Epidermal melanocyte (primary cell): ENCODE measurements at regions not wholly inside any gene's neighbourhood (a gene's known extent, or its start where the extent isn't known, plus 50 kb on each side); places are given as distances from the start of the nearest gene placed in this dataset.

Experiments used
- DNase-seq: peaks from one replicate; pipeline ENCODE4 v3.0.0; 2011; ENCODE audit warnings: low spot score; ENCODE audit not compliant: insufficient read length

DNA sequence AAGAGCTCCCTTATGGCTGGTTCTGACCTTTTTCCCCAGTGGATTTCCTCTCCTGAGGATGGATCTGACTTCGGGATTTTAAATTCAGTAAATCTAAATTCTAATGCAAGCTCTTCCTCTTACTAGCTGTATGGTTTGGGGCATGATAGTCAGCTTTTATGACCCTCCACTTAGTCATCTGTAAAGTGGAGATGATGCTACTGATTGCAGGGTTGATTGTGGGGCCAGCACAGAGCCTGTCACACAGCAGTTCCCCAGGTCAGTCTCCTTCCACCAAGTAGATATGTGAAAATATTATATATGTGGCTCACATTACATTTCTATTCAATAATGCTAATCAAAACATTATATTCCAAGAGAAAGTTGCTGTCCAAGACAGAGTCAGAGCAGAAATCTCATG, 141.3 kb upstream of the UBE2E1 start:
- no peak for DNase-seq

DNA sequence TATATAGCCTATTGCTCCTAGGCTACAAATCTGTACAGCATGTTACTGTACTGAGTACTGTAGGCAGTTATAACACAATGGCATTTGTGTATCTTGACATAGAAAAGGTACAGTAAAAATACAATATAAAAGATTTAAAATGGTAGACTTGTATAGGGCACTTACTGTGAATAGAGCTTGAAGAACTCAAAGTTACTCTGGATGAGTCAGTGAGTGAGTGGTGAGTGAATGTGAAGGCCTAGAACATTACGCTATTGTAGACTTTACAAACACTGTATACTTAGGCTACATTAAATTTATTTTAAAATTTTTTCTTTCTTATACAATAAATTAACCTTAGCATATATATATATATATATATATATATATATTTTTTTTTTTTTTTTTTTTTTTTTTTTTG, 140.0 kb upstream of the UBE2E1 start:
- DNase-seq = no peak

DNA sequence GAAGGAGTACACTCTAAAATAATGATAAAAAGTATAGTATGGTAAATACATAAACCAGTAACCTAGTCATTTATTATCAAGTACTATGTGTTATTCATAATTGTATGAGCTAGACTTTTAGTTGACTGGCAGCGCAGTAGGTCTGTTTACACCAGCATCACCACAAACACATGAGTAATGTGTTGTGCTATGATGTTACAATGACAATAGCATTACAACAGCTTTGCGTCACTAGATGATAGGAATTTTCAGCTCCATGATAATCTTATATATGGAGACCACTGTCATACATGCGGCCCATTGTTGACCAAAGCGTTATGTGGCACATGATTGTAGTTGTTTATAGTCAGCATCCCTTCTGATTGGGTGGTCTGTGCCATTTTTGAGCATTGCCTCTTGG, 138.9 kb upstream of the UBE2E1 start:
- DNase-seq = no peak

DNA sequence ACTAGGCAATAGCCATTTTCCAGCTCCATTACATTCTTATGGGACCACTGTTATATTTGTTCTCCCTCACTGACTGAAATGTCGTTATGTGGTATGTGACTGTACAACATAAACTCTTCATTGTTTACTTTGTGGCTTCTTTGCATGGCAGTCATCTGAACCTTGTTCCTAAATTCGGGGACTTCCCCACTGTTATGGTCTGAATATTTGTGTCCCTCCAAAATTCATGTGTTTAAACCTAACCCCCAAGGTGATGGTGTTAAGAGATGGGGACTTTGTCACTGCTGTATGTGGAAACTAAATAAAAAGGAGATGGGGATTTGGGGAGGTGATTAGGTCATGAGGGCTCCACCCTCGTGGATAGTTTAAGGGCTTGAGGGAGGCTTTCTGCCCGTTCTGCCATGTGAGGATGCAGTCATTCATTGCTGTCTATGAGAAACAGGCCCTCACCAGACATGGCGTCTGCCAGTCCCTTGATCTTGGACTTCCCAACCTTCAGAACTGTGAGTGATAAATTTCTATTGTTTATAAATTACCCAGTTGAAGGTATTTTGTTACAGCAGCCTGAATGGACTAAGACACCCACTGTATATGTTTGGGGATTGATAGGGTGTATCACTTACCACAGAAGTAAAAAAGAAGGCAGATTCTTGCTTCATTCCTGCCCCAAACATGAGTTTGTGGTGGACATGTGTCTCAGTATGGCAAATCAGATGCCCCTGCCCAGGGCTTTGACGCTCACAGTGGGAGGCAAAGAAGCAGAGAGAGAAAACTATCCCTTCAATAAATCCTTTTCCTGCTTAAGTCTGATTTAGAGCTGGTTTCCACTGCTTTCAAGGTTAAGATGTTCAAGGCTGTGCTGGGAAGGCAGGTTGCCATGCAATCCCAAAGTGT, 138.0 kb upstream of the UBE2E1 start:
- no peak for DNase-seq

DNA sequence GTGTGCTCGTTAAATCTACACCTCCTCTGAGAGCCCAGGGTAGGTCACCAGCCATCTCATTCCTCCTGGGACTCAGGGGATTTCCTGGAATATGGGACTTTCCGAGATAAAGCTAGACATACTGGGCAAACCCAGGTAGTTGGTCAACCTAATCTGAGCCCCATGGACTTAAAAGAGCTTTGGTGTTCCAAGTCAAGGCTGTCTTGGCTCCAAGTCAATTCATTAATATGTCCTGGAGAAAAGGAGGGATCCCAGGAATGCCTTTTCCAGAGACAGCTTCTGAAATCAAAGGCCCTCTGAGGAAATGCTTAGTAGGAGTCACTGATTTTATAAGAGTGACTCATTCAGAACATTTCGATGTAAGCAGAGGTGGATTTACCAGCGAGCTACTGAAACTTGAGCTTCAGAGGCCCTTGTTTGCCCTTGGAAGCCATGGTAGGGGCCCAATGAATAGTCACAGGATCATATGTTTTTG, 137.3 kb upstream of the UBE2E1 start:
- no peak for DNase-seq

DNA sequence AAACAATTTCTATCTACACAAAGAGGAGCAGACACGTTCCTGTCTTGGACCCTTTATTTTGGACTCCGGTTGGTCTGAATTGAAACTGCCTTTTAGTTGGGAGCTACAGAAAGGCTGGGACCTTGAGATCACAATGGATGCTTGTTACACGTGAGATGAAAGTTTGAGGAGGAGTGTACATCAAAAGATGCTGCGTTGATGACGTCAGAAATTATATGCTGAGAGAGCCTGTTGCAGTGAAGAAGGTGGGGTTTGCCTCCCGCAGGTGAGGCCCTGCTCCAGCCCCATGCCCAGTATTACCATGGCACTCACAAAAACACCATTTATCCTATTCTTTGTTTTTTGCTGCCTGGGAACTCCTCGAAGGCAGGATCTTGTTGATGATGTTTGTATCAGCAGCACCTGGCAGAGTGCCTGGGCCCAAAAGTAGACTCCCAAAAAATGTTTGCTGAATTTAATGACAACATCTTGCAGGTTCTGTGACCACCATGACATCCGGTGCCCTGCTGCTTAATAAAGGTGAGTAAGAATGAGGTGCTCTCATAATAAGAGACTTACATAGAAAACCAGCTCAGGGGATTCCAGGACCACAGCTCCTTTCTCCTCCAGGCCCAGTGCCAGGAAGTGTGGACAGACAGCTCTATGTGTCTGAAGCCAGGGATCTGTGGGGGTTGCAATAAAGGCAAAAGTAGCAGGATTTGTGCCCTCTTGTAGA, 136.1 kb upstream of the UBE2E1 start:
- DNase-seq = no peak

DNA sequence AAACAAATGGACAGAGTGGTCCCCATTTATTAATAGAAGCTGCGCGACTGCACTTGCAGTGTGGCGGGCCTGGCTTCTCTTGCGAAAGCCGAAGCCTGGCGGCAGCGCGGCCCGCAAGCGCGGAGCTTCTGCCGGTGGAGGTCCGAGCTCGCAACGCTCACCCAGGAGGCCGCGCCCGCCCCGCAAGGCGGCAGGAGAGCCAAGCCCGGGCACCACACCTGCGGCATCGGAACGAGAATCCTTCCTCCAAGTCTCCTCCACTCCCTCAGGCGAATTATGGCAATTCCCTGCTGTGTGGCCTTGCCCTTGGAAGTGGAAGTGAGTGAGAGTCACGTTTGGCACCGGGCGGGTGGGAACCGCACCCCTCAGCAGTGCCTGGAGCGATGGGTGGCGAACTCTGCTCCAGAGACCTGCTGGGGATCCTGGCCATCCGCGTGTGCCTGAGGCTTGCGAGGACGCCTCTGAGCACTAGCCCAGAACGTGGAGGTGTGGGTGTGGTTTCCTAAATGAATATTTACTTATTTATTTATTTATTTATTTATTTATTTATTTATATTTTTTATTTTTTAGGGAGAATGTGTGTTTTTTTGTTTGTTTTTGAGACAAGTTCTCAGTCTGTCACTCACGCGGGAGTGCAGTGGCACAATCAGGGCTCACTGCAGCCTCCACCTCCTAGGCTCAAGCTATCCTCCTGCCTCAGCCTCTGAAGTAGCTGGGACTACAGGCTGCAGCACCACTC, 133.7 kb upstream of the UBE2E1 start:
- no peak for DNase-seq

DNA sequence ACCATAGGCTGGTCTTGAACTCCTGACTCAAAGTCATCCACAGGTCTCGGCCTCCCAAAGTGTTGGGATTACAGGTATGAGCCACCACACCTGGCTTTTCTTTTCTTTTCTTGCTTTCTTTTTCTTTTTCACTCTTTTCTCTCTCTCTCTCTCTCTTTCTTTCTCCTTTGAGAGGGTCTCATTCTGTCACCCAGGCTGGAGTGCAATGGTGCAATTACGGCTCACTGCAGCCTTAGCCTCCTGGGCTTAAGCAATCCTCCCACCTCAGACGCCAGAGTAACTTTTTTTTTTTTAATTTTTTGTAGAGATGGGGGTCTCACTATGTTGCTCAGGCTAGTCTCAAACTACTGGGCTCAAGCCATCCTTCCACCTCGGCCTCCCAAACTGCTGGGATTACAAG, 133.1 kb upstream of the UBE2E1 start:
- DNase-seq = no peak

DNA sequence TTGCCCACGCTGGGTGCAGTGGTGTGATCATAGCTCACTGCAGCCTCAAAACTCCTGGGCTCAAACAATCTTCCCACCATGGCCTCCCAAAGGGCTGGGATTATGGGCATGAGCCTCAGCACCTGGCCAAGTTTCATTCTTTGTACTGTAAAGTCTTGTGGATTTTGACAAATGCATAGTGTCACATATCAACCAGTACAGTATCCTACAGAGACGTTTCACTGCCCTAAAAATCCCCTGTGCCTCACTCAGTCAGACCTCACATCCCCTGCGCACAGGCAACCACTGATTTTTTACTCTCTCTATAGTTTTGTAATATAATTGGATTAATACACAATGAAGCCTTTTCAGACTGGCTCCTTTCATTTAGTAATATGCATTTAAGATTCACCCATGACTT, 130.7 kb upstream of the UBE2E1 start:
- DNase-seq = no peak

DNA sequence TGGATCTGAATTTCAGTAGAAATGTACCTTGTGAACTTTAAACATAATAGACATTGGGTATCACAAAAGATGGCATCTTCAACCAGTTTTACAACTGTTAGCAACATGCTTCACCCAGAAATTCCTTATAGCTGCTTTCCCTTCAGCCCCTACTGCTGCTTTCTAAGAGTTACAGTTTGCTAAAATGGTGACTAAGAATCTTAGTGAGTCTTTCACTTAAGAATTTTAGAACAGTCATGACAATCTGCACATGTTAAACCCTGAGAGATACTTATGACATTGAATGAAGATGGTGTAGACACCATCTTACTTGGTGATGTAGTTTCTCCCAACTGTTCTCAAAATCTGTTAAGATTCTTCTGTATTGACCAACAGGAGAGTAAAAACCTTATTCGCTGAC, 129.7 kb upstream of the UBE2E1 start:
- no peak for DNase-seq

DNA sequence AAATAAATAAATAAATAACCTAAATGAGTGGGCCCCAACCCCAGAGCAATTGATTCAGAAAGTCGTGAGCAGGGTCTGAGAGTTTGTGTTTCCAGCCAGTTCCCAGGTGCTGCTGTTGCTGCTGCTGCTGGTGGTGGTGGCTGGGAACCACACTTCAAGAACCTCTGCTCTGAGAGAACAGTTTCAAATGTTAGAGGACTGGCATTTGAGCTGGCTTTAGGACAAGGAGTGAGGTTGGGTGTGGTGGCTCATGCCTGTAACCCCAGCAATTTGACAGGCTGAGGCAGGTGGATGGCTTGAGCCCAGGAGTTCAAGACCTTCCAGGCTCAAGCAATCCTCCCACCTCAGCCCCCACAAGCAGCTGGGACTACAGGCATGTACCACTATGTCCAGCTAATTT, 123.1 kb upstream of the UBE2E1 start:
- no peak for DNase-seq

DNA sequence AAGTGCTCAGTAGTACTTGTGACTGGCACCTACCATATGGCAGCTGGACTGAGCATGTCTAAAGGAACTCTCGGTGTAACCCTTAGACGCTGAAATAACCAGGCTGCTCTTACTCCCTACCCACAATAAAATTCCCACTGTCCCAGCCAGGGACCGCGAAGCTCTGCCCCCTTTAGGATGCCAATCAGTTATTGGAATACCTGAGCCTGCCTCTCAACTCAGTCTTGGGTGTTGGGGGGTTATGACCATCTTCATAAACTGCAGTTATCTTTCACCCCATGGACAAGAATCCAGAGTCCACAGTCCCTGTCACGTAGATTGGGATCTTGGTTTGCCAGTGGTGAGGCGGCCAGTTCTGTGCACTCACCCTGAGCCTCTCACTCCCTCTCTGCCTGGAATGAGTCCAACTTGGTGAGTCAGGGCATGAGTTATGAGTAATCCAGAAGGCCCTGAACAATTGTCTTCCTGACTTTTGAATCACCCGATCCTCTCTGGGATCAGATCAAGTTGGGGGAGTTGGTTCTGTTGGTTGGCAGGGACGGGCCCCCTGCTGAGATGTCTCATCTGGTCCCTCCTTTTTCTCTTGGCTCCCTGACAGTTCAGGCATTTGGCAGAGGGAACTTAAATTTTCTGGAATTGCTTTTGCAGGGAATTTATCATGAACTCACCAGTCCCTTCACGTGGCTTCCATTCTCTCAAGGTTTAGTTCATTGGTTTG, 120.1 kb upstream of the UBE2E1 start:
- DNase-seq = peak; percentile 57

DNA sequence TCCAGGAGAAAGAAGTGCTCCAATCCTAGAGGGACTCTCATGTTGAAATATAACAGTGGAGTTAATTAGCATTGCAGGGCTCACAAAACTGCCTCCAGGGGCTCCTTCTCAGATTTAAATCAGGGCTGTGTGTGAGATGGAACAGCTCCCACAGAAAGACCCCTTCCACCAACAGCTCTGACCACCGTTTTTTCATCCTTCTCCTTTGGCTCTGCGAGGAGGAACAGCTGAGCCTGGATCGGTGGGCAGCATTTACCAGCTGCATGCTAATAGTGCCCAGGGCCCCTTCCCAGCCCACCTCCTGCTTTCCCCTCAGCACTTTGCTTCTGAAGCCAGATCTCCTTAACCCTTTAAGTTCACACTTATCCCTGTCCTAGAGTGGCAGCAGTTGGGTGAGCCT, 119.2 kb upstream of the UBE2E1 start:
- no peak for DNase-seq

DNA sequence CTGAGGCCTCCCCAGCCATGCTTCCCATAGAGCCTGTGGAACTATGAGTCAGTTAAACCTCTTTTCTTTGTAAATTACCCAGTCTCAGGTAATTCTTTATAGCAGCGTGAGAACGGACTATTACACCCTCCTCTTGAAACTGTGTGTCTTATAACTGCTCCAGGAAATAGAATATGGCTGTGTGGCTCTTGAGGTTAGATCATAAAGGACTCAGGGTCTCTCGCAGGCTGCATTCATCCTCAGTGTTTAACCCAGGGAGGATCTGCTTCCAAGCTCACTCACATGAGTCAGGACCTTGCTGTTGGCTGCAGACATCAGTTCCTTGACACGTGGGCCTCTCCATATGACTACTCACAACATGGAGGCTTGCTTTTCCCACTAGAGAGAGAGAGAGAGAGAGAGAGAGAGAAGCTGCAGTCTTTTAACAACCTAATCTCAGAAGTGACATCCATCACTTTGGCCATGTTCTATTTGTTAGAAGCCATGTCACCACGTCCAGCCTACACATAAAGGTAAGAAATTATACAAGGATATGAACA, 114.3 kb upstream of the UBE2E1 start:
- DNase-seq = no peak

DNA sequence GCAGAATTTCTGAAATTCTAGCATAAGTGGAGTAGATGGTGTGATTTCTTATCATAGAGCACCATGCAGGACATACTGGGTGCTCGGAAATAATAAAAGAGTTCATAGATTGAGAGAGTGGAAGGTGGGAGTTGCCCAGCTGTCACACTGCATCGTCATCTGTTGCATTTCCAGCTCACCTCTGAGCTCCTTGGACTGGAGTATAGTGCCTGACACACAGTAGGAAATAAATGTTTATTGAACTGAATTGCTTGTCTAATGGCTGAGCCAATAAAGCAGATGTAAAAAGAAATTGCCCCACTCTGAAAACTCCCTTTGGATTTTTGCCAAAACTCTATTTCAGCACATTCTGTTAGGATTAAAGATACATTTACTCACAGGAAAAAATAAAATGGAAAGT, 108.9 kb upstream of the UBE2E1 start:
- no peak for DNase-seq

DNA sequence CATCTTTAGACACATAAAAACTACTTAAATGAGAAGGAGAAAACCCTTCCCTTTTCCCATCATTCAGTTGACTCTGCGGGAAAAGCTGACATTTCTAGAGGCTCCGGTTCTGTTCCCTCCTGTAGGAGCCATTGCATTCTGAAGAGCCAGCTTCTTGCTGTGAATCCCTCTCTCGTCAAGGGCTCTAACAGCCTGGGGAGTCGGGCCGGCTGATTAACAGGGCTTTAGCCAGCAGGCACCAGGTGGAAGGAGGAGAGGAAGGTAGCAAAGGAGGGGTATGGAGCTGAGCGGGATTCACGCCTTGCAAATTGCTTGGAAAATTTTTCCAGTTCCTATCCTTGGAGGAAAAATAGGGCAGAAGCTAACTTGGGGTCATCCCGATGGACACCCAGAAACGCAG, 108.3 kb upstream of the UBE2E1 start:
- DNase-seq = no peak

DNA sequence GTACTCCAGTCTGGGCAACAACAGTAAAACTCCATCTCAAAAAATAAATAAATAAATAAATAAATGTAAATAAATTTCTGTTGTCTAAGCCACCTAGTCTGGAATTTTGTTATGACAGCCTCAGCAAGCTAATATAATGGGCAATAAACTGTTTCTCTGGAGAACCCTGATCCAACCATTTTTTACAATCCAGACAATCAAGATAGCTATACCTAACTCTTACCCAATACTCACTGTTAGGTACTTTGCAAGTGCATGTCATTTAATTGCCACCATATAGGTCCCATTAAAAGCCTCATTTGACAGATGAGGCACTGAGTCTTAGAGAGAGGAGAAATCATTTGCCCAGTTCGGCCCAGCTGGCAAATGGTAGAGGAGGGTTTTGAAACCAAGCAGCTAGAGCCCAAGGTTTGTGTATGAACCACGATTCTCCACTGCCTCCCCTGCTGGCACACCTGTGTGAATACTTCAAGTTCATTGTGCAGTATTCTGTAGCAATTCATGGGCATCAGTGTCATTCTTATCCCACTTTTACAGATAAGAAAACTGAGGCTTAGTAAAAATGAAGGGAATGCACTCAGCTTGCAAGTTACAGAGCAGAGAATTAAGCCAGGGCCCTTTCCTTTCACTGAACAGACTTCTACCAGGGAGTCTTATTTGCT, 107.0 kb upstream of the UBE2E1 start:
- no peak for DNase-seq

DNA sequence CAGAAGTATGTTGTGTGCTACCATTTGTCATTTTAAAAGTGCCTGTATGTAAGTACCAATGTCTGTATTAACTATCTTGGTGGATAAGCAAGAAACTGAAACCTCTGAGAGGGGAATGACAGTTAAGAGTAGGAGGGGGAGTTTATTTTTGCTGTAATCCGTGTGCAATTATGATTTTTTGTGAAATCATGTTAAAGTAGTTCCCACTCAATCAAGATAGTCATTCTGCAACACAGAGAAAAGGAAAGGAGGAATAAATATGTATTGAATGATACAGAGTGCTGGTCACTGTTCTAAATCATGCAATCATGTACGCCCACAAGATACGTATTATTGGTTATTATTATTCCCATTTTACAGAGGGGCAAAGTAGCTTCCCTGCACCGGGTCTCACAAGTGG, 105.1 kb upstream of the UBE2E1 start:
- no peak for DNase-seq

DNA sequence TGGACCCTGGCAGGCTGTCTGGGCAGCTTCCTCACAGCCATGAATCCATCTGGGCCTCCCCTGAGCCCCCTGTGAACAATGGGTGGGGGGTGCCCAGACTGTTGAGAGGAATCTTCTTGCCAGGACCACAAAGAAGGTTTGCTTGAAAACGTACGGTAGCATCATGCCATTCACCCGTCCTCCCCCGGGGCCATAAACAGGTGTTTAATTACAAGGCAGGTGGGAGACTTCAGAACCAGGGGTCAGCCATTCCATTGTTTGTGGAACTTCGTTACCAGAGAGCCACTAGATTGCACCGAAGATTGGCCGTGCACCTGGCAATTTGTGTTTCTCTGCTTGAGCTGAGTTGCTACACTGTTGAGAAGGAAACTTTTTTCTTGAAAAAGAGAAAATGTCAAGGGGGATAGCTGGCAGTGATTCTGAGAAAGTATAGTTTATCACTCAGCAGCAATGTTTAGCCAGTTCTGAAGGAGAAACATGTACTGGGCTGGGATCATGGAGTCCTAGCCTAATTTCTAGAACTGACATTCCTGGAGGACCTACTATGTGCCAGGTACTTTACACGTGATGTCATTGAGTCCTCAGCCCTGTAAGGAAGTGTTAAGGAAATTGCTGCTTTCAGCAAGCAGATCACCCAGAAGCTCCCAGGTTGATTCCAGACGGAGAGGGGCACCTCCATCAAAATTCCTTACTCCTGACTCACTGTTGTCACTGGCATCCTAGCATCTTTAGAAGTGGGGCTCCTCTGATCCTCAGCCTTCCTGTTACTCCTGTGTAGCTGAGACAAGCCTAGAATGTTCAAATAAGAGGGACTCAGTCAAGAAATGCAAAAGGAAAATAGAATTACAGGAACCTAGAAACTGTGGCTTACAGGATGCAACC, 103.8 kb upstream of the UBE2E1 start:
- DNase-seq = no peak

DNA sequence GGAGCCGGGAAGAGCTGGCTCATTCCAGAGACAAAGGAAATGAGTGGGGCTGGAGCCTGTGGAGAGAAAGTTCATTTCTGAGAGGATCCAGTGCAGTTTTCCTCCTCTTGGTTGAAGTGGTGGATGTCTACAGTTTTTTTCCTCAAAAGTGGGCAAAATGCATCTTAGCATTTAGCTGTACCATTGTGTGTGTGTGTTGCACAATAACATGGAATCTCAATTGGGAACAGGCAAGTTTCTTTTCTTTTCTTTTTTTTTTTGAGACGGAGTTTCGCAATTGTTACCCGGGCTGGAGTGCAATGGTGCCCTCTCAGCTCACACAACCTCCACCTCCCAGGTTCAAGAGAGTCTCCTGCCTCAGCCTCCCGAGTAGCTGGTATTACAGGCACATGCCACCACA, 101.5 kb upstream of the UBE2E1 start:
- no peak for DNase-seq
